ENCODE measurements at regions not wholly inside any gene's neighbourhood (a gene's known extent, or its start where the extent isn't known, plus 50 kb on each side); places are given as distances from the start of the nearest gene placed in this dataset.

DNA sequence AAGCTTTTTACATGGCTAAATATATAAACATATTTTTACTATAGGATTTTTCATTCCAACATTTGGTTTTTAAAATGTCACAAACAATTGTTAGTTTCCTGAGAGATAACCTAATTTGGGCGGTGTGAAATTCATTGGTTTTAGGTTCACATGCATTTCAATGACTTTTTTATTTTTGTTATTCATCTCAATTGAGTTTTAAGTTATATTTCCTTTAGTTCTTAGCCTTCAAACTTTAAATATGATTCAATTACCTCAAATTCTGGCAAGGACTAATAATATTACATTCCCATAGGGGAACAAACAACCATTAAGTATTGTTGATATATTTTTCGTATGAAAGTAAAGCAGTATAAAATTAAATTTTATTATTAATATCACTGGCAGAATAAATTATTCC, 265.3 kb downstream of the SLITRK6 start:
- H3F3A ChIP-seq (ENCODE audit: low read depth): no peaks in the 10 kb centered on the region
- Mint-ChIP-seq H3K27ac (no peak overlapping the region), H3K9me3 (no peaks in the 10 kb centered on the region), H3K4me3 (no peak overlapping the region), H3K27me3 (ENCODE audit: insufficient read depth, low read depth) (no peaks in the 10 kb centered on the region), H3K4me1 (peaks cover 3% of the 10 kb centered on the region), H3K36me3 (no peaks in the 10 kb centered on the region)
- no peak overlapping the region for H2AFZ ChIP-seq (replicated peaks)
- H3K36me3 ChIP-seq: no peaks in the 10 kb centered on the region
- no peak overlapping the region for H3K4me2 ChIP-seq
- no peaks in the 10 kb centered on the region for H3K79me2 ChIP-seq (ENCODE audit: low read depth)
- H3K27ac ChIP-seq: no peak overlapping the region
- no peaks in the 10 kb centered on the region for H4K20me1 ChIP-seq (ENCODE audit: low read depth)
- no peak overlapping the region for H3K9ac ChIP-seq
- H3K4me3 ChIP-seq: no peak overlapping the region
- TF ChIP-seq, protein P1, sequence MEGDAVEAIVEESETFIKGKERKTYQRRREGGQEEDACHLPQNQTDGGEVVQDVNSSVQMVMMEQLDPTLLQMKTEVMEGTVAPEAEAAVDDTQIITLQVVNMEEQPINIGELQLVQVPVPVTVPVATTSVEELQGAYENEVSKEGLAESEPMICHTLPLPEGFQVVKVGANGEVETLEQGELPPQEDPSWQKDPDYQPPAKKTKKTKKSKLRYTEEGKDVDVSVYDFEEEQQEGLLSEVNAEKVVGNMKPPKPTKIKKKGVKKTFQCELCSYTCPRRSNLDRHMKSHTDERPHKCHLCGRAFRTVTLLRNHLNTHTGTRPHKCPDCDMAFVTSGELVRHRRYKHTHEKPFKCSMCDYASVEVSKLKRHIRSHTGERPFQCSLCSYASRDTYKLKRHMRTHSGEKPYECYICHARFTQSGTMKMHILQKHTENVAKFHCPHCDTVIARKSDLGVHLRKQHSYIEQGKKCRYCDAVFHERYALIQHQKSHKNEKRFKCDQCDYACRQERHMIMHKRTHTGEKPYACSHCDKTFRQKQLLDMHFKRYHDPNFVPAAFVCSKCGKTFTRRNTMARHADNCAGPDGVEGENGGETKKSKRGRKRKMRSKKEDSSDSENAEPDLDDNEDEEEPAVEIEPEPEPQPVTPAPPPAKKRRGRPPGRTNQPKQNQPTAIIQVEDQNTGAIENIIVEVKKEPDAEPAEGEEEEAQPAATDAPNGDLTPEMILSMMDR (IDR thresholded peaks at IDR 0.05): no peak
- TF ChIP-seq EZH2 (IDR thresholded peaks at IDR 0.05): no peak
- no peak for DNase-seq (ENCODE audit: low spot score)
- peaks cover 5% of the 10 kb centered on the region for H3K4me1 ChIP-seq
- H3K9me3 ChIP-seq (ENCODE audit: low read depth): no peaks in the 10 kb centered on the region
- no peaks in the 10 kb centered on the region for H3K27me3 ChIP-seq

DNA sequence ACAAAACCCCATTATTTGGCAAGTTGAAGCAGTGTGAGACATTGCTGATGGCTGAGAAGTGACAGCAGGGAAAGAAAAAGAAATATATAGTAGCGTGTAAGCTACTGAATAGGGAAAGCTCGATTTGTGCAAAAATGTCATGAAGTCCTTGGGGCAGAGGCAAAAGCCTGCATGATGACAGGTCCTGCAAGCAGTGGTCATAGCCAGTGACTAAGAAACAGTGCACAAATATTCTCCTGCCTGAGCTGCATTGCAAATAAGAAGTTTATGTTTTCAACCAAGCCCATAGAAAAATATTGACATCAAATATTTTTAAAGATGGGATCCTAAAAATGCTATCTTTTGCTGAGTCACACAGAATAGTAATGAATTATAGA, 270.0 kb downstream of the SLITRK6 start:
- no peak overlapping the region for H2AFZ ChIP-seq (replicated peaks)
- H3K4me3 Mint-ChIP-seq: no peak overlapping the region
- H4K20me1 ChIP-seq (ENCODE audit: low read depth): no peaks in the 10 kb centered on the region
- no peaks in the 10 kb centered on the region for H3K27me3 Mint-ChIP-seq (ENCODE audit: insufficient read depth, low read depth)
- TF ChIP-seq EZH2 (IDR thresholded peaks at IDR 0.05) (no peak), EZH2phosphoT487 (IDR thresholded peaks at IDR 0.05) (no peak)
- TF ChIP-seq, protein P1 (IDR thresholded peaks at IDR 0.05): no peak
- no peaks in the 10 kb centered on the region for H3K9me3 Mint-ChIP-seq
- no peaks in the 10 kb centered on the region for H3F3A ChIP-seq (ENCODE audit: low read depth)
- H3K27ac ChIP-seq: no peak overlapping the region
- no peak overlapping the region for H3K9ac ChIP-seq
- H3K79me2 ChIP-seq (ENCODE audit: low read depth): no peaks in the 10 kb centered on the region
- no peaks in the 10 kb centered on the region for H3K27me3 ChIP-seq
- peaks cover 3% of the 10 kb centered on the region for H3K4me1 Mint-ChIP-seq
- H3K36me3 ChIP-seq: no peaks in the 10 kb centered on the region
- H3K36me3 Mint-ChIP-seq: no peaks in the 10 kb centered on the region
- DNase-seq (ENCODE audit: low spot score): no peak
- H3K4me2 ChIP-seq: no peak overlapping the region
- no peaks in the 10 kb centered on the region for H3K9me3 ChIP-seq (ENCODE audit: low read depth)
- H3K4me1 ChIP-seq: peaks cover 5% of the 10 kb centered on the region
- H3K27ac Mint-ChIP-seq: no peak overlapping the region
- no peak overlapping the region for H3K4me3 ChIP-seq

DNA sequence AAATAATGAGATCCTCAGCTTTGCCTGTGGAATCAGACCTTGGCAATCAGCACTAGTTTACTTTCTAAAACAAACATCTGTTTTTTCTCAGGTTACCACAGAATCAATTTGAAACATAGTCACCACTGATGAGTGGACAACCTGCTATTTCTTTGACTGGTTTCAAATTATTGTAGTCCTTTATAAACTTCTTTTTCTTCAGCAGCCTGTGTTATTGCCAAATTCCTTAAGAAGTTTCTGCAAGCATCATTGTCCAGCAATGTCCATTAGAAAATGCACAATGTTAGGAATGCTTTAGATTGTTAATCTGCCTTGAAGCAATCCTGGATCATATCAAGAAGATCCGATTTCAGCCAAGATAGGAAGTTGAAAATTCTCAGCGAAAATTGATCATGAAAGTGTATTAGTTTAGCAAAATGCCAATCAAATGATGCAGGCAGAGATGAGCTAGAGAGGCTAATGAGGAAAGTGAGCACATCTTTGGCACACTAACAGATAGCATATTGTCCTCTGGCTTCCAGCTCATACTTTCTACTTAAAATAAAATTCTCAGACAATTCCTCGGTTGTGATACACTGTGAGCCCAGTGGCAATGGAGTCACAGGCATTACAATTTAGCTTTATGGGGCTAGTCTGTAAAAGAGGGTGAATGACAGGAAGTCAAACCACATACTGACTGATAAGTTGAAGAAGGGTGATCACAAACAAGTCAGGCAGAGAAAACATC, 270.6 kb downstream of the SLITRK6 start:
- Histone ChIP-seq H3K9me3 (ENCODE audit: low read depth) (no peaks in the 10 kb centered on the region), H3K79me2 (ENCODE audit: low read depth) (no peaks in the 10 kb centered on the region), H3K27ac (no peak overlapping the region), H3K27me3 (no peaks in the 10 kb centered on the region), H3K4me2 (no peak overlapping the region), H3K36me3 (no peaks in the 10 kb centered on the region), H3F3A (ENCODE audit: low read depth) (no peaks in the 10 kb centered on the region), H3K9ac (no peak overlapping the region), H3K4me3 (no peak overlapping the region), H4K20me1 (ENCODE audit: low read depth) (no peaks in the 10 kb centered on the region), H3K4me1 (peaks cover 5% of the 10 kb centered on the region), H2AFZ (replicated peaks) (no peak overlapping the region)
- Mint-ChIP-seq H3K9me3 (no peaks in the 10 kb centered on the region), H3K27ac (no peak overlapping the region), H3K4me1 (peaks cover 3% of the 10 kb centered on the region), H3K36me3 (no peaks in the 10 kb centered on the region), H3K27me3 (ENCODE audit: insufficient read depth, low read depth) (no peaks in the 10 kb centered on the region), H3K4me3 (no peak overlapping the region)
- no peak for DNase-seq (ENCODE audit: low spot score)
- TF ChIP-seq, protein P1 (IDR thresholded peaks at IDR 0.05): no peak
- no peak for TF ChIP-seq EZH2phosphoT487 (IDR thresholded peaks at IDR 0.05)
- no peak for TF ChIP-seq EZH2 (IDR thresholded peaks at IDR 0.05)
